Hematopoietic multipotent progenitor cell treated with erythropoietin and hydrocortisone succinate and interleukin-3 and kit ligand, for 4 days (in vitro differentiated cells): ENCODE measurements at regions not wholly inside any gene's neighbourhood (a gene's known extent, or its start where the extent isn't known, plus 50 kb on each side); places are given as distances from the start of the nearest gene placed in this dataset.
A peak's percentile ranks its signal among the peaks of the same experiment; 100 is the strongest.

Source experiments
- DNase-seq: peaks from one replicate; pipeline ENCODE4 v3.0.0-alpha.2; 2015

DNA sequence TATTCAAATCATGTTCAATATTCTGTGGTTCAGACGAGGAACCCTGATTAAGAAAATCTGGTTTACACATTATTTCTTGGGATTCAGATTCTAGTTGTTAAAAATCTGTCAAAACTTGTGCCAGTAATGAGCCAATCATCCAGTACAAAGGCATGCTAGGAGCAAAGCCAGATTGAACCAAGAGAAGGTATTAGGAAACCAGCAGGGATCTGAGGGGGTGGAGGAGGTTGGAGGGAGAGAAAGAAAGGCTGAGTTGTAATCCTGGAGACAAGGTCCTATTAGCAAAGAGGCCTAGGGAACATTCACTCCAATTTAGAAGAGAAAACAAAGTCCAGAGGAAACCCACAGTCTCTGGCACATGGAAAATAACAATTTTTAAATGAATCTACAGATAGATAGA lies 352.9 kb downstream of the LTN1 start:
- no peak for DNase-seq

DNA sequence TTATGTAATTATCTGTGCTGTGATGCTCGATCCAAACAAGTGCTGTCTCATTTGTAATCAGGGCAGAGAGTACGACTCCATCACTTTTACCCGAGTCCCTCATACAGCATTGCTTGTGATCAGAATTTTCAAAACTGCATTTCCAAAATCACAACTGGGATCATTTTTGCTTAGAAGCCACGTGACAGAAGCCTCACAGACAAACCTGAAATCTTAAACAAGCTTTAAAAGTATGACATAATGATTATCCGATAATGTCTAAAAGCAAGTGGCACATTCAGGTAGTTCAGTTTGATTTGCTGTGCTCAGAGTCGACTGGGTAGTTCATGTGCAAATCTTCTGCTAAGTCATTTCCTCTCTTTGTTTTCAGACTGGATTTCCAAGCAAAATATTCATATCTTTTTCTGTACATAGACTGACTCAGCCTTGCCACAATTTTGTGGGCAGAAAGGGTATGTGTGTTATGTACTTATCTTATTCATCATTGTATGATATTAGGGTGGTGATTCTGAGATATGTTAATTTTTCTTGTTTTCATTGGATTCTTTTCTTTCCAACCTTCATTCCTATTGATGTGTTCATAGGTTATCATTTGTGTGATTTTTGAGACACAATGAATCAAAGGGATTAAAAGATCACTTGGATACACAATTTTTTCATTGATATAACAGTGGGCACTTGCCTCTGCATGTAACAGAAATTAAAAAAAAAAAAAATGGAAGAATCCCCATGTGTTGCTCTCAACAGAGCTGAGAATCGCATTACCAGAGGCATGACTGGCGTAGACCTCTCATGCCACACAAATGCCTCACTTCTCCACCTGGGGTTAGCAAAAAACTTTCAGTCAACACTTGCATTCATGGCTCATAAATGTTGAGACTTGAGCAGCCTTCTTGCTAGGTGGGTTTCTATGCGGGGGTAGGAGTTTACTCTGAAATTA lies 355.7 kb downstream of the LTN1 start:
- DNase-seq = peak; percentile 86

DNA sequence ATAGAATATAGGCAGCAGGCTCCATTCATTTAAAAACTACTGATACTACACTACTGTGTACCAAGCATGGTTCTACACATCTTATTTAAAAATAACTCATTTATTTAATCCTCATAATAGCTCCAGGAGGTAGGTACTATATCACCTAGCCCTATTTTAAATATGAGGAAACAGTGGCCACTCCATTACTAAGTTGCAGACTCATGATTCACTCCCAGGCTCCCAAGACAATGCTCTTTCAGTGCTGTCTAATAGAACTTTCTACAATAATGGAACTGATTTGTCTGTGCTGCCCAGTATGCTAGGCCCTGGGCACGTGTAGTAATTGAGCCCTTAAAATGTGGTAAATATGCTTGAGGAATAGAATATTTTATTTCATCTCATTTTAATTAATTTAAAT lies 357.1 kb downstream of the LTN1 start:
- no peak for DNase-seq

DNA sequence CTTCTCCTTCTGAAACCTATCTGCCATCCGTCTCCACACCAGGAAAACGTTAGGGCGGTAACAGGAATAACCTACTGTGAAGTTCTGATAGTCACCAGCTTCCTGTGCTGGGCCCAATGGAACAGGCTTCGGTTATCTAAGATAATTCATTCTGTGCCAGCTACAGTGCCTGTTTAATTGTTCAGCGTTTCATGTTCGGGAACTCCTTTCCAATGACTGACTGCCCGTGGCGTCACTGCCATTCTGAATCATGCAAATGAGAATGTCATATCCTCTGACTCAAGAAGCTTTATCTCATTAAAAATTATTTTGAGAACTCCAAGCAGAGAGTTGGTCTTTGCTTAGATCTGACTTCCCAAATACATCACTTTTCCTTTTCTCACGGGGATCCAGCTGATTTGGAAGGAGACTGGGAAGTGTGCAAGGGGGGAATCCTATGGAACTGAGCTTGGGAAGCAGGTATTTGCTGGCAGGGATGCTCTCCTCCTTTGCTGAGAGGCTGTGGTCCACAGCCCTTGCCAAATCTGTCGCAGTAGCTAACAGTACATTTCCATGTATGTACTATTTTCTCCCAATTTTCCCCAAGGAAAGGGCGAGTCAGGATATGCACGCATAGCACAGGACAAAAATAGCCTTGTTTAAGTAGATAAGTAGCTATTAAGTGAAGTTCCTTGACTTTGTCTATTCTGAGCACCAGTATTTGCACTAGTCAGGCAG lies 358.7 kb downstream of the LTN1 start:
- DNase-seq = peak; percentile 91

DNA sequence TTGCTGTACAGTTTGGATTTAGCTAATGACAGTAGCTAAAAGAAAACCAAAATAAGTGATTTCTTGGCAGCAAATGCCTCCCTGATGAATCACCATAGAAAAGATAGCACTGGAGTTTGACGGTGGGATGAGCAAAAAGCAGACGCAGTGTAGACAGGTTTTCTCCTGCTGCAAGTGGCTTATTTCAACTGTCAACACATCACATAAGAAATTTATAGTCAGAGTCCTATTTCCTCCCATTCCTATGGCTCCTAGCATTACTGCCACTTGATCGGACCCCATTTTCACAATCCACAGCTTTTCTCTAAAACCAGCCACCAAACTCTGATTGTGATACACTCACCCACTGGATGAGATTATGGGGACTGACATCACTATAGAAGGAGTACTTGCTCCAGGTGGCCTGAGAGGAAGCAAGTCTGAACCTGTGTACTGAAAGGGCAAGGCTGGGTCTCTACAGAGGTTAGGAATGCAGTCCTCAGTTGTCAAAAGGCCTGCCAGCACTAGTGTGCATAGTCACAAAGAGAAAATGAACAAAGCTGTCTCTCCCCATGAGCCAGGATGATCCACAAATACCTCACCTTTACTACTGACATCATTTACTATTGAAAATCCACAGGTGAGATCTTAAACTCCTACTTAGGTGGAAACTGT lies 359.8 kb downstream of the LTN1 start:
- DNase-seq = no peak

DNA sequence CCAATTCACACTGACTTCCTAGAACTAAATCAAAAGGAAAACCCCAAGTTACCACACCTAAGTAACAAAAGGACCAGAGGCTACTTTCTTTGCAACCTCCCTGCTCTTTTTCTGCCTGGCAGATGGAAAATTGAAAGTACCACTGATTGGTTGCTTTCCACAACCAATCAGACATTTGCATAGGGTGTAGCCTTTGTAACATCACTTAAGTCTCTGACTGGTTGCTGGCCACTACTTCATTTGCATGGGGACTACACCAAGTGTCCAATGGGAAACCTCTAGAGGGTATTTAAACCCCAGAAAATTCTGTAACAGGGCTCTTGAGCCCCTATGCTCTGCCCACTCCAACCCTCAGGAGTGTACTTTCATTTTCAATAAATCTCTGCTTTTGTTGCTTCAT lies 365.0 kb downstream of the LTN1 start:
- no peak for DNase-seq

DNA sequence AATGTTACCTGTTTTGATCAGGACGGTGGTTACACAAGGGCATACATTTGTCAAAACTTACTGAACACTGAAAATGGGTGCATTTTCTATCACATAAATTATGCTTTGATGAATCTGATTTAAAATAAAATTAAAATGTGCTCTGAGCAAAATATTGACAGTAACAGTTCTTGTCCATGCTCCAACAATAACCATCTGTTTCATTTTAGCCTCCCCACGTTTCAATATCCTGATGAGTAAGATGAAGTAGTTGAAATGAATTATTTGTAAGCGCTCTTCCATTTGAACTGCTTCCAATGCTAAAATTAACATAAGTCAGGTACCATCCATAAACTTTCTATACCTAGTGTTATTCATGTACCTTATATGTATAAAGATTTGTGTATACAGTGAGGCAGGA lies 365.4 kb downstream of the LTN1 start:
- no peak for DNase-seq

DNA sequence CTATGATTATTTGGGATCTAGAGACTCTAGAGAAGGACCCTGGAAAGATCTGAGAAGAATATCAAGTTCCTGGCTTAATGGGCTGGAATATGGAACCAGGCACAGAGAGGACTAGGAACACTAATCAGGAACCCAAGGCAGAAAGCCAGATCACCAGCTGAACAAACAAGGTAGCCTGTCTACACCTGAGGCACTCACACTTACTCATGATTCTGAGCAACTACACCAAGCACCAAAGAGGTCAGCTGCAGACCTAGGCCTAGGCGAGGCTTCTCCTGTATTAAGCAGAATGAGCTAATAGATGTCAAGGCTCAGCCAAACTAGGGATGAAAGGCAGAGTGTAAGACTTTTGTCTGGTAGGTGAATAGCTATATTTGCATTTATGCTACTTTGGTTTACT lies 368.1 kb downstream of the LTN1 start:
- no peak for DNase-seq

DNA sequence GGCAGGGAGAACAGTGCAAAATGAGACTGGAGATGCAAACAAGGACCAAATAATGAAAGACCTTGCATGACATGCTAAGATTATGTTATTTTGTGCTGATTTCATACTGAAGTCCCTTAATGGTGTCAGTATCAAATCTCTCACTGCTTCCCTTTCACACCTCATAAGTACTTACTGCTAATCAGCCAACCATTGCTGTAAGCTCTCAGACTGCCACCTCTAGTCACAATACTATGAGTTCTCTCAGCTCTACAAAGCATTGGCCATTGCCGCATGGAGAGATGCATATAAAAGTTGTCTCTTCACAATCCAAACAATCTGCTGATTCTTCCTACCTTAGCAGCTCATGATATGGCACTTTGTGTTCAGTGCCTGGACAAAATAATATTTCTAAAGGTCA lies 375.4 kb downstream of the LTN1 start:
- no peak for DNase-seq

DNA sequence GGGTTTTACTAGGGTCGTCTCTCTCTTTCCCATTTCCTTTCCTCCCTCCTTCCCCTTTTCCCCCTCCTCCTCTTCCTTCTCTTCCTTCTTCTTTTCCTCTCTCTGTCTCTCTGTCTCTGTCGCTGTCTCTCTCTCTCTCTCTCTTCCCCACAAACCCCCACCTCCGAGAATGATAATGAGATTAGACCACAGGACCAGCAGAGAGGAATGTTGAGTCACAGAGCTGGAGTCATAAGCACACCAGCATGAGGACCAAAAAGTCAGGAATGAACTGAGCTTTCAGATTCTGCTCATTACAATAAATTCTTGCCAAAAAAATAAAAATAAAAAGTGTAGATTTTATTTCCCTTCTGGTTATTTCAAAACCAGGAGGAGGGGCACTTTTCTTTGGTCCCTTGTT lies 377.4 kb downstream of the LTN1 start:
- DNase-seq = no peak

DNA sequence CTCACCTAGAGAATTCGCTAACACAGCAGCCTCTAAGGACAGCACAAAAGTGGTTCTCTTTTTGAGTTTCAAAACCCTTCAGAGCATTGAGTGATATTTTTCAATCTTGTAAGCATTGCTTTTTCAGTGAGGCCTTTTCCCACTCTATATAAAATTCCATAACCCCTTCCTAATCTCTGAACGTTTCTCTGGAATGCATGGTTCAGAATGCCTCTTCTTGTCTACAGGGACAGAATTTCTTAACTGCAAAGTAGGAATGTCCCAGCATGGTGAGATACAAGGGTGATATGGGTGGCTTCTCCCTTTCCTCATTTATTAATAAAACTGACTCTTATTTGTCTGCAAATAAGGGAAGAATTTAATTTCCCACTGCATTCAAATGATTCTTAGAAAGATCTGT lies 377.9 kb downstream of the LTN1 start:
- no peak for DNase-seq

DNA sequence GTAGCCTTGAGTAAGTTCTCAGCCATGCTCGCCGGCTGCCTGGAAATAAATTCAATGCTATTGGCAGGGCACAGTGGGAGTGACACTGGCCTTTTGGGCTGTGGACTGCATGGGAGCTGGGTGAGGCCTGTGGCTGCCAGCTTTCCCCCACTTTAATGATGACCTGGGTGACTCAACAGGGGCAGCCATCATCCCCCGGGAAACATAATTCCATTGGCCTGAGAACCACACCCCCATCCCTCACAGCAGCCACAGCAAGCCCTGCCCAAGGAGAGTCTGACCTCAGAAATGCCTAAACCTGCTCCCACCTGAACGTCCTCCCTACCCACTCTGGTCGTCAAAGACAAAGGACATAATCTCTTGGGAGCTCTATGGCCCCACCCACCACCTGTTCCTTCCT lies 384.0 kb downstream of the LTN1 start:
- DNase-seq = no peak

DNA sequence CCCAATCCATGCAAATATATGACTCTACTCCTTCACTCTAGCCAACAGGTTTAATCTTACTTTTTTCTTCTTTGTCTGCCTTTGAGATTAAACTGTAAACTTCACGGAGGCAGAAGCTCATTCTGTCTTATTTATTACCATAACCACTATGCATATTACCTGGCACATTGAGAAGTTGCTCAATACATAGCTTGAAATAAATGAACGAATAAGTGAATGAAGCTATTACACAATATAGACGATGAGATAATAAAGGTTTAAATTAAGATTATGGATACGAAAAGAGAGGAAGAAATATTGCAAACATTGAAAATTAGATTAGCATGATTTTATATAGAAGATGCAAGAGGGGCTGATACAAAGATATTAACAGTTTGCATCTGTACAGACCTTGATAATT lies 385.1 kb downstream of the LTN1 start:
- DNase-seq = no peak

DNA sequence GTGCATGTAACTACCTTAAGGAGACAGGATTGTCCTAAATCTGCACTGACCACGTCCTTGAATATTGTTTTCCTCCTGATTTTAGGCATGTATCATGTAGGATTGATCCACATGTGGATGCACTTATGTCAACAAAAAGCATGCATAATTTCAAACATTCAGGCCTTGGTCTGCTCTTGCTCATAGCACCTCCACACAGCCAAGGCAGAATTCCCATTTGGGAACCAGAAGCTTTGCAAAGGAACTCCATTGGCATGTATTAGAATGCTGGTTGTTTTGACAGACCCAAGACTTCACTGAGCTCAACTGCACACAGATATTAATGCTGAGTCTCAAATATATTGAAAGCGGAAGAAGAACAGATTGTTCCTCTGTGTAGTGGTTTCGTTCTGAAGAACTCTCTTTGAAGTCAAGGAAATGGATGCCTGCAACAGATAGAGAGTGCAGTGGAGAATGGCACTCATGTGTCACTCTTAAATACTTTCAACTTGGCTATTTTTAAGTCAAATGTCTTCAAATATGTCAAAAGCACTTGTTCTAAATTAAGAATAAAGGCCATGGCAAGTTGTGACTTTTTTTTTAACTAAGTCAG lies 387.6 kb downstream of the LTN1 start:
- DNase-seq = peak; percentile 34

DNA sequence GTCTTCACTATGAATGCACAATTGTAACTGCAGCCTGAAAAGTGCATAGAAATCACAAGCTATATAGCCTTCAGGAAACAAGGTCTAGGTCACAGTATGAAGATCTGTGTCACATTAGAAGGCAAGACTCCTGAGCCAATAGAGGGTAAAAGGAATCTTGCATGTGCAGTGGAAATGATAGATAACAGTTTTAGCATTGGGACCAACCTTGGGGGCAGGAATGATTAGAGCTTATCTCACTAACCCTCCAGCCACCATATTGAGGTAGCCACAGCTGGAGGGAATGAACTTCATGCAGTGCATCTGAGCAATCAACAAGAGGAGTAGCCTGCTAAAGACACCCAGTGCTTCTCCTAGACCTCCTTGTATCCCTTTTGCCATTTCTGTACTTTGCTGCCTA lies 390.1 kb downstream of the LTN1 start:
- peak; percentile 84 for DNase-seq

DNA sequence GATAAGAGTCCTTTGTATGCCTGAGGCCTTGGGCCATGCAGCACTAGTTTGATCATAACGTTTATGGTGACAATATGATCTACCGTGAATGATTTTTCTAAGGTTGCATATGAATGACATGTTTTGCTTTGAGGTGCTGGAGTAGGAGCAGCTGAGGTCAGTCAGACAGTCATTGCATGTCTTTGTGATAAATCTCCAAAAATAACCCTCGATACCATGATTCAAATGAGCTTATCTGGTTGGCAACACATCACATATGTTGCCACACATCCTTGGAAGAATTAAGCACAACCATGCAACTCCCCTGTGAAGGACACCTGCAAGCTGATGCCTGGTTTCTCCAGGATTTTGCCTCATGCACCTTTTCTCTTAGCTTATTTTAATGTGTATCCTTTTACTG lies 394.5 kb downstream of the LTN1 start:
- no peak for DNase-seq

DNA sequence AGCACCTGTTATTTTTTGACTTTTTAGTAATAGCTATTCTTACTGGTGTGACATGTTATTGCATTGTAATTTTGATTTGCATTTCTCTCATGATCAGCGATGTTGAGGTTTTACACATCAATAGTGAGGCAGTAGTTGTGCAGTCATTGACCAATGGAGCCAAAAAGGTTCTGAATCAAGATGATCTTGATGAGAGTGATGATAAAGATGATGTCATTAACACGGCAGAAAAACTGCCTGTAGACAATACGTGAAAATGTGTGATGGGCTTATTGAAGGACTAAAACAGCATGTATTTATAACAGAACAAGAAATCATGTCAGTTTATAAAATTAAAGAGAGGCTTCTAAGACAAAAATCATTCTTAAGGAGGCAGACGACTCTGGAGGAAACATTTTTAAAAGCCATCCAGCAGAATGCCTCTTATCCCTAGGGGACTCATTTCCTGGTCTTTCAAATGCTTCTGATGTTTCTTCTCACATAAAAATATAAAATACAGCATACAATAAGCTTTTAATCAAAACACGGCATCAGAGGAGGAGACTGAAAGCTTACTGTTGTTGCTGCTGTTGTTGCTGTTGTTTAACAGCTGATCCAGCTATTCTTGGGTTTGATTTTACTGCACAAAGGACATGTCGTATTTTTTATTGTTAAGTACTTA lies 400.3 kb downstream of the LTN1 start:
- no peak for DNase-seq

DNA sequence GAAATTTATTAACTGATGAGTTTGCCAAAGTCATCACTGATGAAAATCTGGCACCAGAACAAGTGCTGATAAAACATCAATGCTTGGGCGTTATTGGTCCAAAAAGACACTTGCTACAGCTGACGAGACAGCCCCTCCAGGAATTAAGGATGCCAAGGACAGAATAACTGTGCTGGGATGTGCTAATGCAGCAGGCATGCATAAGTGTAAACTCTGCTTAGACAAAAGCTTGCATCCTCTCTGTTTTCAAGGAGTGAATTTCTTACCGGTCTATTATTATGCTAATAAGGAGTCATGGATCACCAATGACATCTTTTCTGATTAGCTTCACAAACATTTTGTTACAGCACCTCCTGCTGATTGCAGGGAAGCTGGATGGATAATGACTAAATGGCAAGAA lies 402.0 kb downstream of the LTN1 start:
- DNase-seq = no peak

DNA sequence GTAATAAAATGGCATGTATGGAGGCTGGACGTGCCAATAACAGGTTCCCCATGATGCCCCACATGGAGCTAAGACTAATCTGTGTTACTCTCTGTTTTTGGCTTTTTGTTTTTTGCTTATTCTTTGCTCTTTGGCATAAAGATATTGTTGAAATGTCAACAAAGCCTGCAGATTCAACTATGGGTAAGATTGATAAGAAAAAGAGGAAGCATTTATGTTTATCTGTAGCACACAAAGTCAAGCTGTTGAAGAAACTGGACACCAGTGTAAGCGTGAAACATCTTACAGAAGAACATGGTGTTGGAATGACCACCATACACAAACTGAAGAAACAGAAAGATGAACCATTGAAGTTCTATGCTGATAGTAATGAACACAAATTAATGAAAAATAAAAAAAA lies 402.7 kb downstream of the LTN1 start:
- peak; percentile 80 for DNase-seq

DNA sequence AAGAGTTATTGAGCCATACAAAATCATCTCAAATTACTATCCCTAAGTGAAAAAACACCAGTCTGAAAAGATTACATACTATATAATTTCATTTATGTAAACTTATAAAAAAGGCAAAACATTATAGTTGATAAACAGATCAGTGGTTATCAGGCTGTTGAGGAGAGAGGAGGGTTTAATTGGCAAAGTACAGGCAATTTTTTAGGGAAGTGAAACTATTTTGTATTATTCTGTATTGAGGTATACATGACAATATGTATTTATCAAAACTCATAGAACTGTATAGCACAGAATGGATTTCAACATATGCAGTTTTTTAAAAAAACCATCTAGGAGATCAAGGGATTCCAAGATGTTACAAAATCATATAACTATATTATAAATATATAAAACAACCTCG lies 403.7 kb downstream of the LTN1 start:
- DNase-seq = no peak

DNA sequence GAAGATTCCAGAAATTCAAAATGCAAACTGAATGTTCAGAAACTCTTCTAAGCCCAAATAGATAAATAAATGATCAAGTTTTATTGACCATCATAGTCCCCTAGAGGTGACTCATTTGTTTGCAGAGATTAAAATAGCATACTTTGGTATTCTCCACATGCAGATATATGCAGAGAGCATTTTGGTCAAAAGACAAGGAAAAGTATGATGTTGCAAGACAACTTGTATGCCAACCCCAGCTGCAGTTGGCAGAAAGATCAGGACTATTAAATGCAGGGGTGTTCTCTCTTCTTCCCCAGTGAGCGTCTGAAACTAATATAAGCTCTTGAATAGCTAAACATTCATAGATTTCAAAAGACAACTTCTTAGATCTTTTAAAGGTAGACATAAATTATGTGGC lies 404.9 kb downstream of the LTN1 start:
- DNase-seq = no peak

DNA sequence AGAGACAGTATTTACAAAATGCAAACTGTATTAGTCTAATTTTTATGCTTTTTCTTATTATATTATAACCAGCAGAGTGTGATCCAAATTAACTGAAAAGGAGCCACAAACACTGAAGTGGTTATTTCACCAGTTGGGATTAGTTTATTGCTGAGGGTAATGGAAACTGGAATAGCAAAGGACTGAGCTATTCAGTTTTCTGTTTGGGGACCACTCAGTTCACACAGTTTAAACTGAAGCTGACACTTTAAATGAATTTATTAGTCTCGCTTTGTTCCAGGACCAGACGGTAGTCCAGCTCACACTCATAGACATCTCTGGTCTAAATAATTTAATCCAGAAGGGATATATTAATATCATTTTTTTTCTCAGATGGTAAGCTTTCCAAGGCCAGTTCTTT lies 410.7 kb downstream of the LTN1 start:
- DNase-seq = no peak

DNA sequence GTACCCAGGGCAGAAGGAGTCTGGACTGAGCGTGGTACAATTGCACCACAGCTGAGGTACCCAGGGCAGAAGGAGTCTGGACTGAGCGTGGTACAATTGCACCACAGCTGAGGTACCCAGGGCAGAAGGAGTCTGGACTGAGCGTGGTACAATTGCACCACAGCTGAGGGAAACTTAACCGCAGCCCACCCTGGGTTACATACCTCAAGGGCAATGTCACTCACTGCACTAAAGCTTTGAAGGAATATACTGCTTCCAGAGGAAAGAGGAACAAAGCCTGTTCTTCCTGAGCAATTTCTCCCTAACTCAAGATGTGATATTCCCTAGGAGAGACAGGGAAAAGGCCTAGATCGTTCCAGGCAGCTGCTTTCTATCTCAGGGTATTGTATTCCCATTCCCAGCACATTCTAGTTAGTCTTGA lies 411.4 kb downstream of the LTN1 start:
- peak; percentile 24 for DNase-seq
